Panc1 (cell line): ENCODE measurements at regions not wholly inside any gene's neighbourhood (a gene's known extent, or its start where the extent isn't known, plus 50 kb on each side); places are given as distances from the start of the nearest gene placed in this dataset.

ENCODE experiments used
- ATAC-seq: fragments of 200-7000 bp; cut with Tn5 transposase; 2 replicates; pipeline ENCODE4 v1.9.1; 2020; ENCODE audit warnings: mild to moderate bottlenecking, moderate library complexity
- BruUV-seq: library from RNA; stranded (reverse); fragments of 400-500 nt; replicated peaks from 2 replicates; lab custom pipeline; 2021; lab: Mats Ljungman, UMichigan
- CTCF ChIA-PET: fragments of 300-600 bp; sonication (Branson Sonifier 250); formaldehyde crosslinking; loops from one replicate; lab custom pipeline; 2022; ENCODE audit warnings: antibody characterized with exemption; lab: Charles Lee
- POLR2A ChIA-PET: fragments of 300-600 bp; sonication (Branson Sonifier 250); formaldehyde crosslinking; loops from one replicate; lab custom pipeline; 2022; ENCODE audit warnings: antibody characterized with exemption; lab: Charles Lee
- DNase-seq: peaks from one replicate; pipeline ENCODE4 v3.0.0-alpha.2; 2010; ENCODE audit warnings: low read depth, low spot score
- H3K27ac ChIP-seq: 2 replicates; pipeline ENCODE4 v1.5.1; 2011; ENCODE audit warnings: mild to moderate bottlenecking, low read length, inconsistent platforms
- H3K27me3 ChIP-seq: fragments of 200-500 bp; sonication (Bioruptor generic); 2 replicates; pipeline ENCODE4 v1.6.0; 2014; ENCODE audit warnings: low read length, inconsistent platforms; ENCODE audit not compliant: control insufficient read depth, insufficient read depth
- H3K36me3 ChIP-seq: fragments of 200-500 bp; sonication (Bioruptor generic); 2 replicates; pipeline ENCODE4 v1.5.1; 2014; ENCODE audit warnings: inconsistent platforms, mild to moderate bottlenecking, low read length, moderate library complexity; ENCODE audit not compliant: control insufficient read depth, insufficient read depth
- H3K4me1 ChIP-seq: 2 replicates; pipeline ENCODE4 v1.5.1; 2011; ENCODE audit warnings: inconsistent platforms, mild to moderate bottlenecking, low read length, moderate library complexity; ENCODE audit not compliant: control insufficient read depth, insufficient read depth
- H3K4me3 ChIP-seq, 2 experiments: 2 replicates each; pipeline ENCODE4 v1.5.1; 2011 to 2012; ENCODE audit warnings: low read depth in 2 of 2, low read length in 2 of 2, mild to moderate bottlenecking in 2 of 2, inconsistent platforms in 1 of 2, moderate library complexity in 1 of 2
- H3K9me3 ChIP-seq: fragments of 200-500 bp; sonication (Bioruptor generic); 2 replicates; pipeline ENCODE4 v1.5.1; 2014; ENCODE audit warnings: low read depth, mild to moderate bottlenecking, inconsistent platforms, low read length, moderate library complexity; ENCODE audit not compliant: control insufficient read depth, insufficient read depth
- POLR2AphosphoS5 ChIP-seq: IDR thresholded peaks from 2 replicates; pipeline ENCODE4 v1.6.1; 2012; ENCODE audit warnings: mild to moderate bottlenecking, low read depth, low read length, moderate library complexity
- SIN3A ChIP-seq: IDR thresholded peaks from 2 replicates; pipeline ENCODE4 v1.6.1; 2012; ENCODE audit warnings: low read depth, mild to moderate bottlenecking, low read length, moderate library complexity, borderline replicate concordance; ENCODE audit not compliant: insufficient read depth
- TCF7L2 ChIP-seq: IDR thresholded peaks from 2 replicates; pipeline ENCODE4 v1.6.1; 2011; ENCODE audit warnings: mild to moderate bottlenecking, low read depth, low read length, inconsistent platforms
- in situ Hi-C: cut with HindIII; loops from 2 replicates; pipeline ENCODE4 v1.10.0; 2016; ENCODE audit warnings: low sequenced_read_pairs, low pct_unique_long_range_greater_than_20kb
- intact Hi-C: fragments of 100-400 bp; cut with micrococcal nuclease; formaldehyde crosslinking; loops from one replicate; pipeline ENCODE4 v1.10.0; 2022; ENCODE audit not compliant: unreplicated experiment
- TF ChIP-seq, protein P1 (sequence below): fragments of 450-650 bp; IDR thresholded peaks from 2 replicates; pipeline ENCODE4 v1.5.1; 2017; ENCODE audit warnings: mild to moderate bottlenecking
- TF ChIP-seq, protein P2 (sequence below), 2 experiments: IDR thresholded peaks; 2 replicates each; pipeline ENCODE4 v1.6.1; 2011 to 2012; ENCODE audit warnings: low read depth in 2 of 2, control low read depth in 1 of 2, low read length in 1 of 2, mild to moderate bottlenecking in 1 of 2, moderate library complexity in 1 of 2; ENCODE audit not compliant: insufficient read depth in 1 of 2

DNA sequence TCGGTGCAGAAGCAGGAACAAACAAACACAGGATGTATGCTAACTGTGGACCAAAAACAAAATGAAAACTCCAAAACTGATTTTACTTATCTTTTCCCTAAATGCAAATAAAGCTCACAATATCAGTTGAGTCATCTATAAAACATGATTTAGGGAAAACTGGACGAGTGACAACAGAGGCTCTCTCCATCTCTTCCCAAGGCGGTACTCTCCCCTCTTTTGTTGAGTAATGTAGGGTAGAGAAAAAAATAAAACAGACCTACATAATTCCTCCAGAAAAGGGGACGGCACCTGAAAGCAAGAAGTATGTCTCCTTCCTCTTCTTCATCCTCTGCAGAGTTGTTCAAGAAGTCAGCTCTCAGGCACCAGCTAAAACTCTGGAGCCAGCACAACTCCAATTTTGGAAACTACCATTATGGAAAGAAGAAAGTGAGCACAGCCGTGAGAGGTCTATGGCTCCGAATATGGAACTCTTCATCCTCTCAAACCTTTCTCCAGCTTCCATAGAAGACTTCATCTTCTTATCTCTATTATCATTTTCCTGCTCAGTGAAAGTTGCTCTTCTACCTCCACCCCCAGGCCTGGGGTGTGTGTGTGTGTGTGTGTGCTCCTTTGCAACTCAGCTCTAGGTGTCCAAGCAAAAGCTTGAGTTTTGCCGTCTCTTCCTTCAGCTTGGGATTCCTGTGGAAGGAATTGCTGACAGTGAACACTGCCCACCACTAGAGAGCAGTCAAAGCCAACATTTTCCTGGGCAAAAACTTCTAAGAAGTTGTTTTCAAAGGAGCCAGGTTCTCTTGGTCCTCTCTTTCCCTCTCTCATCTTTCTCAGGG is 155.4 kb downstream of the DIO2 start:
- Histone ChIP-seq H3K27ac (no peak overlapping the region), H3K36me3 (no peaks in the 10 kb centered on the region), H3K27me3 (no peaks in the 10 kb centered on the region), H3K4me3 (no peak overlapping the region), H3K9me3 (no peaks in the 10 kb centered on the region), H3K4me1 (no peaks in the 10 kb centered on the region)
- ChIA-PET CTCF (interaction anchor here (0.5 to 0.9 kb wide), 3 partner anchors 729 to 931 kb away, joined by 3 to 4 read pairs (median 4); no protein-coding TSS in a partner anchor), POLR2A (no interaction called here)
- intact Hi-C loops (loop anchor here (2.0 kb wide), 1 partner anchor 795 kb away; no protein-coding TSS in a partner anchor), in situ Hi-C loops (no loop called here)
- TF ChIP-seq, protein P1, sequence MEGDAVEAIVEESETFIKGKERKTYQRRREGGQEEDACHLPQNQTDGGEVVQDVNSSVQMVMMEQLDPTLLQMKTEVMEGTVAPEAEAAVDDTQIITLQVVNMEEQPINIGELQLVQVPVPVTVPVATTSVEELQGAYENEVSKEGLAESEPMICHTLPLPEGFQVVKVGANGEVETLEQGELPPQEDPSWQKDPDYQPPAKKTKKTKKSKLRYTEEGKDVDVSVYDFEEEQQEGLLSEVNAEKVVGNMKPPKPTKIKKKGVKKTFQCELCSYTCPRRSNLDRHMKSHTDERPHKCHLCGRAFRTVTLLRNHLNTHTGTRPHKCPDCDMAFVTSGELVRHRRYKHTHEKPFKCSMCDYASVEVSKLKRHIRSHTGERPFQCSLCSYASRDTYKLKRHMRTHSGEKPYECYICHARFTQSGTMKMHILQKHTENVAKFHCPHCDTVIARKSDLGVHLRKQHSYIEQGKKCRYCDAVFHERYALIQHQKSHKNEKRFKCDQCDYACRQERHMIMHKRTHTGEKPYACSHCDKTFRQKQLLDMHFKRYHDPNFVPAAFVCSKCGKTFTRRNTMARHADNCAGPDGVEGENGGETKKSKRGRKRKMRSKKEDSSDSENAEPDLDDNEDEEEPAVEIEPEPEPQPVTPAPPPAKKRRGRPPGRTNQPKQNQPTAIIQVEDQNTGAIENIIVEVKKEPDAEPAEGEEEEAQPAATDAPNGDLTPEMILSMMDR: peak; percentile 71
- no peak for TF ChIP-seq TCF7L2
- BruUV-seq: no TSS peak
- DNase-seq: peak; percentile 18
- peak; percentile 63; the same call in 1 of the 2 replicates for ATAC-seq

DNA sequence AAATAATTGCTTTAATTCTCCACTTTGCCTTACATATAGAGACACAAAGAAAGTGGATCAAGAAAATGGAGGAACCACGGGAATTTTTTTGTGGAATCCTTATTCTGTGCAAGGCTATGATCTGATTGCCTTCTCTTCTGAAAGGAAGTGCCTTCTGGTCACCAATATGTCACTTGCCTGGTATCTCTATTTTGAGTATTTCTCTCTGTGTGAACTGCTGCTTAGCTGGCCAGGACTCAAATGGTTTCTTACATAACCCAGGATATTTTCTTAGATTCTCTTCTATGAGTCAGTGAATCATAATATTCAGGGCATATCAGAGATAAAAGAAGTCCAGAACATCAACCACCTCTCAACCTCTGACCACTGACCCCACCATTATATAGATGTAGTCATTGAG is 156.1 kb downstream of the DIO2 start:
- in situ Hi-C loops (no loop called here), intact Hi-C loops (no loop called here)
- Histone ChIP-seq H3K27ac (no peak overlapping the region), H3K27me3 (no peaks in the 10 kb centered on the region), H3K4me1 (no peaks in the 10 kb centered on the region), H3K36me3 (no peaks in the 10 kb centered on the region), H3K4me3 (no peak overlapping the region), H3K9me3 (no peaks in the 10 kb centered on the region)
- TF ChIP-seq, protein P2, sequence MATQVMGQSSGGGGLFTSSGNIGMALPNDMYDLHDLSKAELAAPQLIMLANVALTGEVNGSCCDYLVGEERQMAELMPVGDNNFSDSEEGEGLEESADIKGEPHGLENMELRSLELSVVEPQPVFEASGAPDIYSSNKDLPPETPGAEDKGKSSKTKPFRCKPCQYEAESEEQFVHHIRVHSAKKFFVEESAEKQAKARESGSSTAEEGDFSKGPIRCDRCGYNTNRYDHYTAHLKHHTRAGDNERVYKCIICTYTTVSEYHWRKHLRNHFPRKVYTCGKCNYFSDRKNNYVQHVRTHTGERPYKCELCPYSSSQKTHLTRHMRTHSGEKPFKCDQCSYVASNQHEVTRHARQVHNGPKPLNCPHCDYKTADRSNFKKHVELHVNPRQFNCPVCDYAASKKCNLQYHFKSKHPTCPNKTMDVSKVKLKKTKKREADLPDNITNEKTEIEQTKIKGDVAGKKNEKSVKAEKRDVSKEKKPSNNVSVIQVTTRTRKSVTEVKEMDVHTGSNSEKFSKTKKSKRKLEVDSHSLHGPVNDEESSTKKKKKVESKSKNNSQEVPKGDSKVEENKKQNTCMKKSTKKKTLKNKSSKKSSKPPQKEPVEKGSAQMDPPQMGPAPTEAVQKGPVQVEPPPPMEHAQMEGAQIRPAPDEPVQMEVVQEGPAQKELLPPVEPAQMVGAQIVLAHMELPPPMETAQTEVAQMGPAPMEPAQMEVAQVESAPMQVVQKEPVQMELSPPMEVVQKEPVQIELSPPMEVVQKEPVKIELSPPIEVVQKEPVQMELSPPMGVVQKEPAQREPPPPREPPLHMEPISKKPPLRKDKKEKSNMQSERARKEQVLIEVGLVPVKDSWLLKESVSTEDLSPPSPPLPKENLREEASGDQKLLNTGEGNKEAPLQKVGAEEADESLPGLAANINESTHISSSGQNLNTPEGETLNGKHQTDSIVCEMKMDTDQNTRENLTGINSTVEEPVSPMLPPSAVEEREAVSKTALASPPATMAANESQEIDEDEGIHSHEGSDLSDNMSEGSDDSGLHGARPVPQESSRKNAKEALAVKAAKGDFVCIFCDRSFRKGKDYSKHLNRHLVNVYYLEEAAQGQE (IDR thresholded peaks at IDR 0.05; ENCODE audit: insufficient read depth in 1 of 2, low read depth in 2 of 2, low read length in 1 of 2): no peak
- TF ChIP-seq TCF7L2: no peak
- no peak for TF ChIP-seq POLR2AphosphoS5
- TF ChIP-seq SIN3A: no peak
- TF ChIP-seq, protein P1: no peak
- ChIA-PET POLR2A (no interaction called here), CTCF (no interaction called here)
- no TSS peak for BruUV-seq
- no peak for ATAC-seq
- DNase-seq: no peak
